ENCODE measurements at regions not wholly inside any gene's neighbourhood (a gene's known extent, or its start where the extent isn't known, plus 50 kb on each side); places are given as distances from the start of the nearest gene placed in this dataset.

- TF ChIP-seq, protein P1, sequence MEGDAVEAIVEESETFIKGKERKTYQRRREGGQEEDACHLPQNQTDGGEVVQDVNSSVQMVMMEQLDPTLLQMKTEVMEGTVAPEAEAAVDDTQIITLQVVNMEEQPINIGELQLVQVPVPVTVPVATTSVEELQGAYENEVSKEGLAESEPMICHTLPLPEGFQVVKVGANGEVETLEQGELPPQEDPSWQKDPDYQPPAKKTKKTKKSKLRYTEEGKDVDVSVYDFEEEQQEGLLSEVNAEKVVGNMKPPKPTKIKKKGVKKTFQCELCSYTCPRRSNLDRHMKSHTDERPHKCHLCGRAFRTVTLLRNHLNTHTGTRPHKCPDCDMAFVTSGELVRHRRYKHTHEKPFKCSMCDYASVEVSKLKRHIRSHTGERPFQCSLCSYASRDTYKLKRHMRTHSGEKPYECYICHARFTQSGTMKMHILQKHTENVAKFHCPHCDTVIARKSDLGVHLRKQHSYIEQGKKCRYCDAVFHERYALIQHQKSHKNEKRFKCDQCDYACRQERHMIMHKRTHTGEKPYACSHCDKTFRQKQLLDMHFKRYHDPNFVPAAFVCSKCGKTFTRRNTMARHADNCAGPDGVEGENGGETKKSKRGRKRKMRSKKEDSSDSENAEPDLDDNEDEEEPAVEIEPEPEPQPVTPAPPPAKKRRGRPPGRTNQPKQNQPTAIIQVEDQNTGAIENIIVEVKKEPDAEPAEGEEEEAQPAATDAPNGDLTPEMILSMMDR (IDR thresholded peaks at IDR 0.05): no peak
- TF ChIP-seq POLR2AphosphoS5 (IDR thresholded peaks at IDR 0.05) (no peak), EP300 (IDR thresholded peaks at IDR 0.05) (no peak)
These were observed 268.4 kb upstream of the NRIP1 start for GRCh38 chr21:15333136-15333710.
